HepG2 (cell line): ENCODE measurements at regions not wholly inside any gene's neighbourhood (a gene's known extent, or its start where the extent isn't known, plus 50 kb on each side); places are given as distances from the start of the nearest gene placed in this dataset.

Experiments
- ATAC-seq: fragments of 200-7000 bp; cut with Tn5 transposase; 3 replicates; pipeline ENCODE4 v1.9.1; 2020; ENCODE audit warnings: mild to moderate bottlenecking, moderate library complexity
- BruUV-seq: library from RNA; stranded (reverse); fragments of 400-500 nt; replicated peaks from 2 replicates; lab custom pipeline; 2021; lab: Mats Ljungman, UMichigan
- CTCF ChIA-PET: fragments of 300-600 bp; formaldehyde crosslinking; extraction: SDS; loops from one replicate; lab custom pipeline; 2021; ENCODE audit warnings: low total read pairs, inconsistent platforms, low intra/inter-chr PET ratio; lab: Yijun Ruan, JAX
- POLR2A ChIA-PET: fragments of 350-600 bp; sonication (Branson Sonifier 250); formaldehyde crosslinking; loops from one replicate; lab custom pipeline; 2020; ENCODE audit warnings: antibody characterized with exemption, inconsistent platforms; lab: Yijun Ruan, JAX
- DNase-seq: peaks from one replicate; pipeline ENCODE4 v3.0.0-alpha.2; 2015; ENCODE audit warnings: low spot score
- FAIRE-seq: peaks from 3 replicates; lab custom pipeline; 2011; peaks lifted over from hg19 to GRCh38; lab: Jason Lieb, UNC
- H2AFZ ChIP-seq: one replicate; pipeline ENCODE4 v1.6.1; 2011; ENCODE audit warnings: low read length, inconsistent platforms
- H3K27ac ChIP-seq: fragments of 300-600 bp; 3 replicates; pipeline ENCODE4 v1.8.0; 2011; ENCODE audit warnings: mixed run types, mild to moderate bottlenecking, mixed read lengths, low read length, inconsistent platforms; ENCODE audit not compliant: insufficient read depth; ENCODE audit errors: extremely low read length
- H3K27me3 ChIP-seq, 2 experiments: fragments of 200-600 bp in 1 of 2; 2 replicates in 1 of 2; 3 replicates in 1 of 2; pipeline versions ENCODE4 v1.6.0 to v1.8.0; 2011; ENCODE audit warnings: low read length in 2 of 2, mild to moderate bottlenecking in 2 of 2, moderate library complexity in 2 of 2, inconsistent platforms in 1 of 2; ENCODE audit not compliant: insufficient read depth in 2 of 2, control insufficient read depth in 1 of 2
- H3K36me3 ChIP-seq, 2 experiments: fragments of 200-600 bp in 1 of 2; replicated peaks in 1 of 2; 2 replicates in 1 of 2; 3 replicates in 1 of 2; pipeline versions ENCODE4 v1.5.1 to v1.8.0; 2011; ENCODE audit warnings: low read length in 2 of 2, inconsistent platforms in 1 of 2; ENCODE audit not compliant: insufficient read depth in 2 of 2, control insufficient read depth in 1 of 2
- H3K4me1 ChIP-seq: 2 replicates; pipeline ENCODE4 v1.5.1; 2012; ENCODE audit warnings: low read length, inconsistent platforms; ENCODE audit not compliant: insufficient read depth
- H3K4me2 ChIP-seq: 2 replicates; pipeline ENCODE4 v1.6.0; 2011; ENCODE audit warnings: low read depth, low read length, inconsistent platforms
- H3K4me3 ChIP-seq, 3 experiments: fragments of 200-600 bp in 1 of 3; sonication (generic), shearing (Covaris generic) in 1 of 3; replicated peaks in 1 of 3; 2 replicates each; pipeline ENCODE4 v1.5.1; 2011 to 2016; ENCODE audit warnings: low read length in 3 of 3, inconsistent platforms in 2 of 3, low read depth in 2 of 3, mild to moderate bottlenecking in 2 of 3, control low read depth in 1 of 3, mixed read lengths in 1 of 3; ENCODE audit not compliant: insufficient read depth in 1 of 3
- H3K79me2 ChIP-seq: one replicate; pipeline ENCODE4 v1.6.1; 2011; ENCODE audit warnings: low read length, inconsistent platforms; ENCODE audit not compliant: insufficient read depth
- H3K9ac ChIP-seq: 2 replicates; pipeline ENCODE4 v1.6.0; 2011; ENCODE audit warnings: mild to moderate bottlenecking, low read depth, low read length, inconsistent platforms; ENCODE audit not compliant: insufficient read depth
- H3K9me3 ChIP-seq: 2 replicates; pipeline ENCODE4 v1.5.1; 2012; ENCODE audit warnings: mild to moderate bottlenecking, low read length
- H4K20me1 ChIP-seq: 2 replicates; pipeline ENCODE4 v1.6.0; 2011; ENCODE audit warnings: inconsistent platforms, mild to moderate bottlenecking, low read length, moderate library complexity; ENCODE audit not compliant: insufficient read depth
- ARNT ChIP-seq: fragments of 450-650 bp; IDR thresholded peaks from 2 replicates; pipeline ENCODE4 v1.6.1; 2017
- EHMT2 ChIP-seq: fragments of 200-600 bp; sonication (generic); IDR thresholded peaks from 2 replicates; pipeline ENCODE4 v1.7.0; 2017; ENCODE audit warnings: antibody characterized with exemption, low read depth, low read length, borderline replicate concordance
- GATA4 ChIP-seq: sonication (generic); IDR thresholded peaks from 2 replicates; pipeline ENCODE4 v1.6.1; 2016; ENCODE audit warnings: antibody characterized with exemption, low read depth, borderline replicate concordance
- HNF4A ChIP-seq: sonication (generic); formaldehyde crosslinking; IDR thresholded peaks from 2 replicates; pipeline ENCODE4 v1.4.0; 2020; ENCODE audit warnings: missing genetic modification reagents
- KAT7 ChIP-seq: IDR thresholded peaks from 2 replicates; pipeline ENCODE4 v1.6.1; 2018; ENCODE audit warnings: borderline replicate concordance, missing compliant biosample characterization
- MXI1 ChIP-seq: IDR thresholded peaks from 3 replicates; pipeline ENCODE4 v1.6.1; 2012; ENCODE audit warnings: low read depth, low read length, inconsistent platforms, borderline replicate concordance
- NFKB2 ChIP-seq: sonication (generic); formaldehyde crosslinking; IDR thresholded peaks from 2 replicates; pipeline ENCODE4 v1.4.0; 2020; ENCODE audit warnings: missing genetic modification reagents, borderline replicate concordance
- TOPORS ChIP-seq: sonication (generic); formaldehyde crosslinking; IDR thresholded peaks from 2 replicates; pipeline ENCODE4 v1.8.0; 2023; ENCODE audit warnings: mild to moderate bottlenecking, missing genetic modification reagents
- ZMAT5 ChIP-seq: sonication (generic); formaldehyde crosslinking; IDR thresholded peaks from 2 replicates; pipeline ENCODE4 v1.5.0; 2020; ENCODE audit warnings: mild to moderate bottlenecking, low read depth, missing genetic modification reagents, borderline replicate concordance
- ZNF121 ChIP-seq: sonication (generic); formaldehyde crosslinking; IDR thresholded peaks from 2 replicates; pipeline ENCODE4 v1.5.0; 2020; ENCODE audit warnings: mild to moderate bottlenecking, missing genetic modification reagents
- ZNF33A ChIP-seq: sonication (generic); formaldehyde crosslinking; IDR thresholded peaks from 2 replicates; pipeline ENCODE4 v1.5.1; 2020; ENCODE audit warnings: missing genetic modification reagents, mild to moderate bottlenecking, moderate library complexity, borderline replicate concordance
- ZNF619 ChIP-seq: sonication (generic); formaldehyde crosslinking; IDR thresholded peaks from 2 replicates; pipeline ENCODE4 v1.4.0; 2020; ENCODE audit warnings: mild to moderate bottlenecking, missing genetic modification reagents
- ZNF644 ChIP-seq: IDR thresholded peaks from 2 replicates; pipeline ENCODE4 v1.6.1; 2016; ENCODE audit warnings: low read depth
- WGBS: methylation state at CpG from one replicate; pipeline ENCODE4 v1.1.6; 2017; ENCODE audit warnings: low lambda C conversion rate; 5-methylcytosine and 5-hydroxymethylcytosine counted together
- in situ Hi-C: cut with HindIII; loops from 2 replicates; pipeline ENCODE4 v1.10.0; 2017; ENCODE audit warnings: low pct_unique_long_range_greater_than_20kb; ENCODE audit not compliant: extremely low pct_ligation_motif_present
- intact Hi-C: fragments of 100-400 bp; cut with micrococcal nuclease; formaldehyde crosslinking; loops from one replicate; pipeline ENCODE4 v1.10.0; 2022; ENCODE audit not compliant: unreplicated experiment
- TF ChIP-seq, protein P1 (sequence below): sonication (generic); formaldehyde crosslinking; IDR thresholded peaks from 2 replicates; pipeline ENCODE4 v1.4.0; 2020; ENCODE audit warnings: mild to moderate bottlenecking, missing genetic modification reagents
- TF ChIP-seq, protein P2 (sequence below): sonication (generic); formaldehyde crosslinking; IDR thresholded peaks from 2 replicates; pipeline ENCODE4 v1.5.1; 2020; ENCODE audit warnings: mild to moderate bottlenecking, missing genetic modification reagents, moderate library complexity

- no peaks in the 10 kb centered on the region for H3K9me3 ChIP-seq
- TF ChIP-seq KAT7 (CRISPR knock-in tag) (no peak), HNF4A (peak; percentile 53), ZNF644 (CRISPR knock-in tag) (peak; percentile 33; the same call in 1 of the 2 replicates)
- H3K27me3 ChIP-seq, result no peaks in the 10 kb centered on the region
- no peak overlapping the region for H3K4me3 ChIP-seq
- no peak overlapping the region for H3K9ac ChIP-seq
- no peak overlapping the region for H2AFZ ChIP-seq
- FAIRE-seq, result no peak
- intact Hi-C loops, result no loop called here
- H4K20me1 ChIP-seq, result no peaks in the 10 kb centered on the region
- DNase-seq, result peak; percentile 13
- WGBS, result 0% methylated on average over 2 of the region's 2 CpGs
- BruUV-seq, result no TSS peak
- in situ Hi-C loops, result no loop called here
- H3K79me2 ChIP-seq, result no peaks in the 10 kb centered on the region
- ChIA-PET CTCF (no interaction called here), POLR2A (no interaction called here)
- H3K4me2 ChIP-seq, result no peak overlapping the region
- peak; percentile 72 for ATAC-seq
- H3K36me3 ChIP-seq, result no peaks in the 10 kb centered on the region
- no peak overlapping the region for H3K27ac ChIP-seq
- peaks cover 7% of the 10 kb centered on the region; the same call in 1 of the 2 replicates for H3K4me1 ChIP-seq
These were observed 325.6 kb upstream of the TRIB2 start for GRCh38 chr2:12391116-12391515.

DNA sequence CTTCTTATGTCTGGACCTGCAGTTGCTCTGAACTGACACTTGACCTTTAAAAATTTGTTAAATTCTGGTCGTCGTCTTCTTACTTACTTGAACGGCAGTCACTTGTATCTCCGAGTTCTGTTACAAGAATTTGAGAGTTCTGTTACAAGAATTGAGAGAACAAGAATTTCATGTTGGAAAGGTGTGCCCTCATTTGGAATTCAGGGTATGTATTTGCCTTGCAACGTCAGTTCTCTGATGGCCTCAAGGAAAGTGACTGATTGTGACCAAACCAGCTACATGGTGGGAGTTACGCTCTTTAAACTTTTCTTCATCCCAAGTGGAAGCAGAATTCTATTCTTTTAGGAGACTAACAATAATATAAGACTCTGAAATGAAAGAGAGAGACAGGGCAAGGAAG, 320.0 kb upstream of the TRIB2 start:
- no TSS peak for BruUV-seq
- H3K4me2 ChIP-seq, result no peak overlapping the region
- ChIA-PET CTCF (no interaction called here), POLR2A (no interaction called here)
- no peaks in the 10 kb centered on the region for H4K20me1 ChIP-seq
- H3K36me3 ChIP-seq, result no peaks in the 10 kb centered on the region
- DNase-seq, result no peak
- no peaks in the 10 kb centered on the region for H3K9me3 ChIP-seq
- H3K4me1 ChIP-seq, result no peaks in the 10 kb centered on the region
- intact Hi-C loops (no loop called here), in situ Hi-C loops (no loop called here)
- no peak for FAIRE-seq
- H2AFZ ChIP-seq, result no peak overlapping the region
- H3K4me3 ChIP-seq, result no peak overlapping the region
- H3K79me2 ChIP-seq, result no peaks in the 10 kb centered on the region
- WGBS, result 28% methylated on average over 6 of the region's 6 CpGs
- H3K27ac ChIP-seq, result no peak overlapping the region
- no peak for ATAC-seq
- H3K27me3 ChIP-seq, result no peaks in the 10 kb centered on the region
- H3K9ac ChIP-seq, result no peak overlapping the region
- no peak for TF ChIP-seq ARNT
- no peak for TF ChIP-seq GATA4
- TF ChIP-seq TOPORS, result no peak
- TF ChIP-seq, protein P1, sequence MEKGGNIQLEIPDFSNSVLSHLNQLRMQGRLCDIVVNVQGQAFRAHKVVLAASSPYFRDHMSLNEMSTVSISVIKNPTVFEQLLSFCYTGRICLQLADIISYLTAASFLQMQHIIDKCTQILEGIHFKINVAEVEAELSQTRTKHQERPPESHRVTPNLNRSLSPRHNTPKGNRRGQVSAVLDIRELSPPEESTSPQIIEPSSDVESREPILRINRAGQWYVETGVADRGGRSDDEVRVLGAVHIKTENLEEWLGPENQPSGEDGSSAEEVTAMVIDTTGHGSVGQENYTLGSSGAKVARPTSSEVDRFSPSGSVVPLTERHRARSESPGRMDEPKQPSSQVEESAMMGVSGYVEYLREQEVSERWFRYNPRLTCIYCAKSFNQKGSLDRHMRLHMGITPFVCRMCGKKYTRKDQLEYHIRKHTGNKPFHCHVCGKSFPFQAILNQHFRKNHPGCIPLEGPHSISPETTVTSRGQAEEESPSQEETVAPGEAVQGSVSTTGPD, result no peak
- no peak for TF ChIP-seq MXI1
- TF ChIP-seq ZNF619 (CRISPR knock-in tag), result no peak
- no peak for TF ChIP-seq ZNF33A (CRISPR knock-in tag)
- no peak for TF ChIP-seq ZNF121 (CRISPR knock-in tag)
- no peak for TF ChIP-seq EHMT2
- TF ChIP-seq ZMAT5 (CRISPR knock-in tag), result no peak
- TF ChIP-seq, protein P2, sequence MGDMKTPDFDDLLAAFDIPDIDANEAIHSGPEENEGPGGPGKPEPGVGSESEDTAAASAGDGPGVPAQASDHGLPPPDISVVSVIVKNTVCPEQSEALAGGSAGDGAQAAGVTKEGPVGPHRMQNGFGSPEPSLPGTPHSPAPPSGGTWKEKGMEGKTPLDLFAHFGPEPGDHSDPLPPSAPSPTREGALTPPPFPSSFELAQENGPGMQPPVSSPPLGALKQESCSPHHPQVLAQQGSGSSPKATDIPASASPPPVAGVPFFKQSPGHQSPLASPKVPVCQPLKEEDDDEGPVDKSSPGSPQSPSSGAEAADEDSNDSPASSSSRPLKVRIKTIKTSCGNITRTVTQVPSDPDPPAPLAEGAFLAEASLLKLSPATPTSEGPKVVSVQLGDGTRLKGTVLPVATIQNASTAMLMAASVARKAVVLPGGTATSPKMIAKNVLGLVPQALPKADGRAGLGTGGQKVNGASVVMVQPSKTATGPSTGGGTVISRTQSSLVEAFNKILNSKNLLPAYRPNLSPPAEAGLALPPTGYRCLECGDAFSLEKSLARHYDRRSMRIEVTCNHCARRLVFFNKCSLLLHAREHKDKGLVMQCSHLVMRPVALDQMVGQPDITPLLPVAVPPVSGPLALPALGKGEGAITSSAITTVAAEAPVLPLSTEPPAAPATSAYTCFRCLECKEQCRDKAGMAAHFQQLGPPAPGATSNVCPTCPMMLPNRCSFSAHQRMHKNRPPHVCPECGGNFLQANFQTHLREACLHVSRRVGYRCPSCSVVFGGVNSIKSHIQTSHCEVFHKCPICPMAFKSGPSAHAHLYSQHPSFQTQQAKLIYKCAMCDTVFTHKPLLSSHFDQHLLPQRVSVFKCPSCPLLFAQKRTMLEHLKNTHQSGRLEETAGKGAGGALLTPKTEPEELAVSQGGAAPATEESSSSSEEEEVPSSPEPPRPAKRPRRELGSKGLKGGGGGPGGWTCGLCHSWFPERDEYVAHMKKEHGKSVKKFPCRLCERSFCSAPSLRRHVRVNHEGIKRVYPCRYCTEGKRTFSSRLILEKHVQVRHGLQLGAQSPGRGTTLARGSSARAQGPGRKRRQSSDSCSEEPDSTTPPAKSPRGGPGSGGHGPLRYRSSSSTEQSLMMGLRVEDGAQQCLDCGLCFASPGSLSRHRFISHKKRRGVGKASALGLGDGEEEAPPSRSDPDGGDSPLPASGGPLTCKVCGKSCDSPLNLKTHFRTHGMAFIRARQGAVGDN (CRISPR knock-in tag), result no peak
- TF ChIP-seq NFKB2 (CRISPR knock-in tag), result no peak
